Osteocyte (in vitro differentiated cells): ENCODE measurements at regions not wholly inside any gene's neighbourhood (a gene's known extent, or its start where the extent isn't known, plus 50 kb on each side); places are given as distances from the start of the nearest gene placed in this dataset.
"Not testable (repeated sequence)": the region's sequence is repeated elsewhere in the genome, so short reads cannot be mapped to it uniquely, and the experiment has no call there.

Experiments
- DNase-seq: peaks from one replicate; pipeline ENCODE4 v3.0.0; 2021; ENCODE audit warnings: mixed read lengths; ENCODE audit not compliant: unreplicated experiment; ENCODE audit errors: extremely low spot score
- H3K27ac Mint-ChIP-seq: one replicate; pipeline ENCODE4 v1.8.0; 2021; ENCODE audit warnings: mild to moderate bottlenecking, mixed read lengths; ENCODE audit not compliant: unreplicated experiment
- H3K27me3 Mint-ChIP-seq: one replicate; pipeline ENCODE4 v1.8.0; 2021; ENCODE audit warnings: mixed read lengths; ENCODE audit not compliant: unreplicated experiment
- H3K36me3 Mint-ChIP-seq: one replicate; pipeline ENCODE4 v1.8.0; 2021; ENCODE audit warnings: mixed read lengths; ENCODE audit not compliant: unreplicated experiment
- H3K4me1 Mint-ChIP-seq: one replicate; pipeline ENCODE4 v1.8.0; 2021; ENCODE audit warnings: mixed read lengths; ENCODE audit not compliant: unreplicated experiment
- H3K4me3 Mint-ChIP-seq: one replicate; pipeline ENCODE4 v1.8.0; 2021; ENCODE audit warnings: mild to moderate bottlenecking, moderate library complexity, mixed read lengths; ENCODE audit not compliant: unreplicated experiment
- H3K9me3 Mint-ChIP-seq: one replicate; pipeline ENCODE4 v1.8.0; 2021; ENCODE audit warnings: mixed read lengths; ENCODE audit not compliant: unreplicated experiment
- TF ChIP-seq, protein P1 (sequence below): fragments of 200-600 bp; sonication (generic); IDR thresholded peaks from 2 replicates; pipeline ENCODE4 v1.5.0; 2021; ENCODE audit warnings: antibody characterized with exemption, mild to moderate bottlenecking, moderate library complexity

DNA sequence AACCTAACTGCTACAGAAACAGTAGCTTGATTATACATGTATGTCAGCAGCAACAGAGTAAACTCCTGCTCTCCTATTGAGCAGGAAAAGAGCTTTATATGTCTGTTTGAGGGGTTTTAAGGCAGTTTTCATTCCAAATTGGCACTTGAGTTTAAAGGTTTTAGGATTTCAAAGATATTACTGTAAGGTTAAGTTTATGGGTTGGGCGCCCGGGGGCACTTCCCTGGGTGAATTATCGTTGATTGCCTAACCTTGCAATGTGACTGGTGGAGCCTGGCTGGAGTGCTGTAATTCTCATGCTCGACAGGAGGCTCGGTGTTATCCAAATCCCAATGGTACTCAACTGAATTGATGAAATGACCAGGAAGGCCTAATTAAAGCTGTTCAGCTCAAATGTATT is 1586.1 kb downstream of the OLFM4 start:
- H3K4me3 Mint-ChIP-seq: no peak overlapping the region
- TF ChIP-seq, protein P1, sequence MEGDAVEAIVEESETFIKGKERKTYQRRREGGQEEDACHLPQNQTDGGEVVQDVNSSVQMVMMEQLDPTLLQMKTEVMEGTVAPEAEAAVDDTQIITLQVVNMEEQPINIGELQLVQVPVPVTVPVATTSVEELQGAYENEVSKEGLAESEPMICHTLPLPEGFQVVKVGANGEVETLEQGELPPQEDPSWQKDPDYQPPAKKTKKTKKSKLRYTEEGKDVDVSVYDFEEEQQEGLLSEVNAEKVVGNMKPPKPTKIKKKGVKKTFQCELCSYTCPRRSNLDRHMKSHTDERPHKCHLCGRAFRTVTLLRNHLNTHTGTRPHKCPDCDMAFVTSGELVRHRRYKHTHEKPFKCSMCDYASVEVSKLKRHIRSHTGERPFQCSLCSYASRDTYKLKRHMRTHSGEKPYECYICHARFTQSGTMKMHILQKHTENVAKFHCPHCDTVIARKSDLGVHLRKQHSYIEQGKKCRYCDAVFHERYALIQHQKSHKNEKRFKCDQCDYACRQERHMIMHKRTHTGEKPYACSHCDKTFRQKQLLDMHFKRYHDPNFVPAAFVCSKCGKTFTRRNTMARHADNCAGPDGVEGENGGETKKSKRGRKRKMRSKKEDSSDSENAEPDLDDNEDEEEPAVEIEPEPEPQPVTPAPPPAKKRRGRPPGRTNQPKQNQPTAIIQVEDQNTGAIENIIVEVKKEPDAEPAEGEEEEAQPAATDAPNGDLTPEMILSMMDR: no peak
- H3K27ac Mint-ChIP-seq: no peak overlapping the region
- peaks cover 2% of the 10 kb centered on the region for H3K4me1 Mint-ChIP-seq
- no peaks in the 10 kb centered on the region for H3K27me3 Mint-ChIP-seq
- no peaks in the 10 kb centered on the region for H3K36me3 Mint-ChIP-seq
- H3K9me3 Mint-ChIP-seq: peaks cover 5% of the 10 kb centered on the region
- no peak for DNase-seq

DNA sequence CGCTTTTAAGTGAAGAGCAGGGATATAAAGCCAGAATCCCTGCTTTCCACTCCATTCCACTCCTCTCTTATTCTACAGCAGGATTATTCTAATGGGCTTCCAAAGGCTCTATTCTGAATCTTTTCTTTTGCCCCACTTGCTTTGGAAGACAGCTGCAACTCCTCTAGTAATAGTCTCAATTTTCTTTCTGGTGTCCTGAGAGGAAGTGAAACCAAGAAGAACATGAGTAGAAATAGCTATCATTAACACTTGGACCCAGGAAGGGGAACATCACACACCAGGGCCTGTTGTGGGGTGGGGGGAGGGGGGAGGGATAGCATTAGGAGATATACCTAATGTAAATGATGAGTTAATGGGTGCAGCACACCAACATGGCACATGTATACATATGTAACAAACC is 1597.9 kb downstream of the OLFM4 start:
- DNase-seq, H3K4me3 Mint-ChIP-seq, H3K27me3 Mint-ChIP-seq, H3K27ac Mint-ChIP-seq, H3K9me3 Mint-ChIP-seq, H3K4me1 Mint-ChIP-seq, H3K36me3 Mint-ChIP-seq: not testable (repeated sequence)

DNA sequence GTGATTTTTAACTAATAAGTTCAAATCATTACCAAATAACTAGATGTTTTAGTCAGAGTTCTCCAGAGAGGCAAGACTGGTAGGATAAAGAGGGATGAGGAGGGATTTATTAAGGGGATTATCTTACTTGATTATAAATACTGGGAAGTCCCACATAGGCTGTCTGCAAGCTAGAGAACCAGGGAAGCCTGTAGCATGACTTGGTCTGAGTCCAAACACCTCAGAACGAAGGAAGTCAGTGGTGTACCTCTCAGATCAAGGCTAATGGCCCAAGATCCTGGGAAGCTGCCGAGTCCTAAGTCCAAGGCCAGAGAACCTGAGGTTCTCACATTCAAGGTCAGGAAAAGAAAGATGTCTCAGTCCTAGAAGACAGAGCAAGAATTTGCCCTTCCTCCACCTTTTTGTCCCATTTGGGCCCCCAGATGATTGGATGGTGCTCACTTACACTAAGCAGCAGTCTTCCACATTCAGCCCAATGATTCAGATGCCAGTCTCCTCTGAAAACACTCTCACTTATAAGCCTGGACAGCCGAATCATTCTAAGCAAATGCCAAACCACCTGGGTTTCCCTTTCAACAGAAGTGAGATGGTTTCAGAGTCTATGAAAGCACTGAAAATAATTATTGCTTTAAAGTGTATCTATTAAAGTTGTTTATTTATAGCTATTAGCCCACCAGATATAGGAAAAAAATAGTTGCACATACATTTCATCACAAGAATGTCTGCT is 1599.2 kb downstream of the OLFM4 start:
- H3K27ac Mint-ChIP-seq: no peak overlapping the region
- H3K4me3 Mint-ChIP-seq: no peak overlapping the region
- no peaks in the 10 kb centered on the region for H3K4me1 Mint-ChIP-seq
- no peak for DNase-seq
- TF ChIP-seq, protein P1: no peak
- H3K9me3 Mint-ChIP-seq: peaks cover 3% of the 10 kb centered on the region
- H3K27me3 Mint-ChIP-seq: no peaks in the 10 kb centered on the region
- H3K36me3 Mint-ChIP-seq: no peaks in the 10 kb centered on the region

DNA sequence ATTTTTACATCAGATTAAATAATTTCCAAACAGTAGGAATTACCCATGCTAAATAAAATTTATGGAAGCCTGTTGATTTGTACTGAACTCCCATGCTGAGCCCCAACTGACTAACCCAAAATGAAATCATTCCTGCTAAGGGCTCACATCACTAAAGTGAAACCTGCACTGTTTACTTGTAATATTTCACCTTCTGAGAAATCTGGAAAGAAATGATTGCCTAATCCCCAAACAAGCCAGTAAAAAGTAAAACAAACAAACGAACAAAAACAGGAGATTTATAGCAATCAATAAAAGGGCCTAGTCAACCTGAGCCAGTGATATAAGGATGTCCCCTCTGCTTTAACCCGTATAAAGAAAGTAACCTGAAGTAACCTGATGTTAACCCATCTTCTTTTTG is 1599.8 kb downstream of the OLFM4 start:
- Mint-ChIP-seq H3K4me1 (no peaks in the 10 kb centered on the region), H3K27me3 (no peaks in the 10 kb centered on the region), H3K9me3 (peaks cover 3% of the 10 kb centered on the region), H3K36me3 (no peaks in the 10 kb centered on the region), H3K27ac (no peak overlapping the region), H3K4me3 (no peak overlapping the region)
- TF ChIP-seq, protein P1: no peak
- DNase-seq: no peak

DNA sequence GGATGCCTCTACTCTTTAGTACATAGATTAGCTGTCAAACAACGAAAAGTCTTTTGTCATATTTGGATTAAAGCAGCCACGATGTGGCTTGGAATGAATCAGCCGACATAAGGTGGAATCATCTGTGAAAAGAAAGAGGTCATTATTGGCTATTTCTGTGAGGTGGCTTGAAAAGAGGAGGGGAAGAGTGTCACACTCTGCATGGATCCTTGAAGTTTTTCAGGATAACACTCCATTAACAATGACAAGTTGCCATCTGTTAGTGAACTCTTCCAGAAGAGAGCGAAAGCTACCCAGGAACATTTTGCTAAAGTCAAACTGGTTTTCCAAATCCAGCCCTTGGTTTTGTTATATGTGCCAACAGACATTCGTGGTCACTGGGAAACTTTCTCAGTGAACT is 1604.8 kb downstream of the OLFM4 start:
- Mint-ChIP-seq H3K4me3 (no peak overlapping the region), H3K27ac (no peak overlapping the region), H3K36me3 (no peaks in the 10 kb centered on the region), H3K9me3 (peaks cover 3% of the 10 kb centered on the region), H3K27me3 (no peaks in the 10 kb centered on the region), H3K4me1 (no peaks in the 10 kb centered on the region)
- TF ChIP-seq, protein P1: no peak
- no peak for DNase-seq
